NOMO-1 treated with dmso at 0.1 percent for 144 hours (cell line): ENCODE measurements at regions not wholly inside any gene's neighbourhood (a gene's known extent, or its start where the extent isn't known, plus 50 kb on each side); places are given as distances from the start of the nearest gene placed in this dataset.

ENCODE experiments used
- DNase-seq: peaks from one replicate; lab custom pipeline; 2025; ENCODE audit not compliant: unreplicated experiment; lab: John Stamatoyannopoulos, UW

- no peak for DNase-seq
Observed at GRCh38 chr13:48181482-48182145, 51.4 kb upstream of the ITM2B start.

- DNase-seq: no peak
Observed at GRCh38 chr13:48178126-48178525, 54.9 kb upstream of the ITM2B start.

- DNase-seq: no peak
Observed at GRCh38 chr13:48176781-48177180, 56.2 kb upstream of the ITM2B start.

GRCh38 chr13:48175185-48175584 lies 57.8 kb upstream of the ITM2B start:
- DNase-seq: no peak

- DNase-seq: no peak
Observed at GRCh38 chr13:48167866-48168265, 65.1 kb upstream of the ITM2B start.

GRCh38 chr13:48165727-48166126 lies 67.3 kb upstream of the ITM2B start:
- DNase-seq: no peak

- DNase-seq: no peak
Observed at GRCh38 chr13:48165063-48165462, 67.9 kb upstream of the ITM2B start.

- no peak for DNase-seq
Observed at GRCh38 chr13:48163061-48163460, 68.2 kb upstream of the MED4 start.

GRCh38 chr13:48162217-48162616 lies 67.3 kb upstream of the MED4 start:
- DNase-seq: no peak

GRCh38 chr13:48161530-48162179 lies 66.8 kb upstream of the MED4 start:
- peak; percentile 72 for DNase-seq

- DNase-seq: no peak
Observed at GRCh38 chr13:48160606-48161278, 65.8 kb upstream of the MED4 start.

GRCh38 chr13:48159826-48160225 lies 64.9 kb upstream of the MED4 start:
- no peak for DNase-seq

- DNase-seq: no peak
Observed at GRCh38 chr13:48159401-48159800, 64.5 kb upstream of the MED4 start.

- DNase-seq: peak; percentile 48
Observed at GRCh38 chr13:48158915-48159314, 64.0 kb upstream of the MED4 start.

GRCh38 chr13:48158290-48158689 lies 63.4 kb upstream of the MED4 start:
- no peak for DNase-seq

- no peak for DNase-seq
Observed at GRCh38 chr13:48156466-48156865, 61.6 kb upstream of the MED4 start.

GRCh38 chr13:48155848-48156247 lies 60.9 kb upstream of the MED4 start:
- peak; percentile 58 for DNase-seq

- no peak for DNase-seq
Observed at GRCh38 chr13:48154671-48155070, 59.8 kb upstream of the MED4 start.

GRCh38 chr13:48153186-48153585 lies 58.3 kb upstream of the MED4 start:
- no peak for DNase-seq

- no peak for DNase-seq
Observed at GRCh38 chr13:48151363-48152161, 56.7 kb upstream of the MED4 start.

GRCh38 chr13:48148454-48148853 lies 53.5 kb upstream of the MED4 start:
- no peak for DNase-seq

- DNase-seq: no peak
Observed at GRCh38 chr13:48146636-48147035, 51.7 kb upstream of the MED4 start.
